Common myeloid progenitor, CD34-positive (primary cell): ENCODE measurements at regions not wholly inside any gene's neighbourhood (a gene's known extent, or its start where the extent isn't known, plus 50 kb on each side); places are given as distances from the start of the nearest gene placed in this dataset.
"Not testable (repeated sequence)": the region's sequence is repeated elsewhere in the genome, so short reads cannot be mapped to it uniquely, and the experiment has no call there.

ENCODE experiments used
- CTCF ChIA-PET: fragments of 350-600 bp; sonication (Branson Sonifier 250); formaldehyde crosslinking; loops from one replicate; lab custom pipeline; 2021; ENCODE audit warnings: antibody characterized with exemption; lab: Charles Lee
- POLR2A ChIA-PET: fragments of 350-600 bp; sonication (Branson Sonifier 250); formaldehyde crosslinking; loops from one replicate; lab custom pipeline; 2021; ENCODE audit warnings: antibody characterized with exemption; lab: Charles Lee
- DNase-seq, 3 donors: peaks; one replicate each; pipeline versions ENCODE4 v3.0.0 to v3.0.0-alpha.2; 2013
- H3K27ac ChIP-seq, 2 experiments: 1 replicate in 1 of 2; 2 replicates in 1 of 2; pipeline ENCODE4 v1.7.0; 2013; ENCODE audit warnings: inconsistent platforms in 2 of 2, low read length in 2 of 2, mild to moderate bottlenecking in 2 of 2, low read depth in 1 of 2, moderate library complexity in 1 of 2; ENCODE audit not compliant: severe bottlenecking in 2 of 2, insufficient read depth in 1 of 2, poor library complexity in 1 of 2
- H3K27me3 ChIP-seq, 5 experiments: replicated peaks in 2 of 5; 1 replicate in 3 of 5; 2 replicates in 2 of 5; pipeline versions ENCODE4 v1.6.1 to v1.7.0; 2013; ENCODE audit warnings: low read length in 4 of 5, mild to moderate bottlenecking in 2 of 5, moderate library complexity in 2 of 5, inconsistent platforms in 1 of 5; ENCODE audit not compliant: insufficient read depth in 5 of 5, control insufficient read depth in 4 of 5
- H3K36me3 ChIP-seq, 4 experiments: 1 replicate in 2 of 4; 2 replicates in 2 of 4; pipeline versions ENCODE4 v1.6.1 to v1.7.0; 2013; ENCODE audit warnings: low read length in 3 of 4, control low read depth in 1 of 4, mild to moderate bottlenecking in 1 of 4; ENCODE audit not compliant: control insufficient read depth in 4 of 4, insufficient read depth in 4 of 4
- H3K4me1 ChIP-seq, 4 experiments: 1 replicate in 3 of 4; 2 replicates in 1 of 4; pipeline versions ENCODE4 v1.6.1 to v1.7.1; 2013; ENCODE audit warnings: low read length in 3 of 4, mild to moderate bottlenecking in 3 of 4, control low read depth in 1 of 4, inconsistent platforms in 1 of 4, moderate library complexity in 1 of 4; ENCODE audit not compliant: control insufficient read depth in 4 of 4, insufficient read depth in 4 of 4; ENCODE audit errors: control extremely low read depth in 1 of 4
- H3K4me3 ChIP-seq, 7 experiments: 1 replicate in 4 of 7; 2 replicates in 3 of 7; pipeline versions ENCODE4 v1.5.1 to v1.7.0; 2013; ENCODE audit warnings: mild to moderate bottlenecking in 7 of 7, low read length in 6 of 7, moderate library complexity in 6 of 7, inconsistent platforms in 2 of 7, low read depth in 2 of 7, control low read depth in 1 of 7; ENCODE audit not compliant: insufficient read depth in 4 of 7, control insufficient read depth in 1 of 7; ENCODE audit errors: extremely low read depth in 1 of 7
- H3K9me3 ChIP-seq, 5 experiments: 1 replicate in 4 of 5; 2 replicates in 1 of 5; pipeline versions ENCODE4 v1.6.1 to v1.7.1; 2013; ENCODE audit warnings: low read length in 4 of 5, mild to moderate bottlenecking in 2 of 5, inconsistent platforms in 1 of 5, low read depth in 1 of 5, moderate library complexity in 1 of 5; ENCODE audit not compliant: control insufficient read depth in 4 of 5, insufficient read depth in 2 of 5; ENCODE audit errors: control extremely low read depth in 1 of 5
- WGBS: methylation state at CpG from one replicate; pipeline ENCODE4 v1.1.5; 2013; ENCODE audit not compliant: insufficient coverage; 5-methylcytosine and 5-hydroxymethylcytosine counted together

DNA sequence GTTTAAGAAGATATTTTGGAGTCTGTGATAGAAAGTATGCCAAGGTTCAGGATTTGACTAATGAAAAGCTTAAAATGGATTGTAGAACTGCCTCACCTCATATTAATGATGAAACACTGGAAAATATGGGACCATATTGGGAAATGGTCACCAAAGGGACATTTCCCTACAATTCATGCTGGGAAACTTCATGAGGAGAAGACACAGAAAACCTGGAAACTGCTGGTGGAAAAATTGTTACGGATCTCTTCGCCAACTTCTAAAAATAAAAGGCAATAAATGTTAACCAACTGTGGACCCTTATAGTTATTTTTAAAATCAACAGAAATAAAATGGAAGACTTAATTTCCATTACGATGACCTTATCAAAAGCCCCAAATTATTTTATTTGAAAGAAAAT, 97.6 kb upstream of the FRMD4B start:
- Histone ChIP-seq H3K4me3 (no peak overlapping the region), H3K27ac (no peak overlapping the region), H3K9me3 (peaks cover 0 to 12% (median 0%) of the 10 kb centered on the region in 5 experiments), H3K27me3 (no peaks in the 10 kb centered on the region), H3K4me1 (no peaks in the 10 kb centered on the region), H3K36me3 (no peaks in the 10 kb centered on the region)
- no CpG with 5 or more reads among the region's 3 CpGs for WGBS
- no peak for DNase-seq
- CTCF ChIA-PET: interaction anchor here (0.8 to 1.1 kb wide), 2 partner anchors 8 to 13 kb away, joined by 3 read pairs; no protein-coding TSS in a partner anchor
- POLR2A ChIA-PET: no interaction called here

DNA sequence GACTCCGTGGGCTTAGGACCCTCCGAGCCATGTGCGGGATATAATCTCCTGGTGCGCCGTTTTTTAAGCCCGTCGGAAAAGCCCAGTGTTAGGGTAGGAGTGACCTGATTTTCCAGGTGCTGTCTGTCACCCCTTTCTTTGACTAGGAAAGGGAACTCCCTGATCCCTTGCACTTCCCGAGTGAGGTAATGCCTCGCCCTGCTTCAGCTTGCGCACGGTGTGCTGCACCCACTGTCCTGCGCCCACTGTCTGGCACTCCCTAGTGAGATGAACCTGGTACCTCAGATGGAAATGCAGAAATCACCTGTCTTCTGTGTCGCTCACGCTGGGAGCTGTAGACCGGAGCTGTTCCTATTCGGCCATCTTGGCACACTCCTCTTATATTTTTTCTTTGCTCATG, 95.1 kb upstream of the FRMD4B start:
- H3K27me3 ChIP-seq, DNase-seq, H3K4me1 ChIP-seq, H3K36me3 ChIP-seq, H3K27ac ChIP-seq, POLR2A ChIA-PET, H3K4me3 ChIP-seq, CTCF ChIA-PET: not testable (repeated sequence)
- 98% methylated on average over 7 of the region's 16 CpGs for WGBS
- H3K9me3 ChIP-seq: peaks cover 0 to 12% (median 0%) of the 10 kb centered on the region in 5 experiments

DNA sequence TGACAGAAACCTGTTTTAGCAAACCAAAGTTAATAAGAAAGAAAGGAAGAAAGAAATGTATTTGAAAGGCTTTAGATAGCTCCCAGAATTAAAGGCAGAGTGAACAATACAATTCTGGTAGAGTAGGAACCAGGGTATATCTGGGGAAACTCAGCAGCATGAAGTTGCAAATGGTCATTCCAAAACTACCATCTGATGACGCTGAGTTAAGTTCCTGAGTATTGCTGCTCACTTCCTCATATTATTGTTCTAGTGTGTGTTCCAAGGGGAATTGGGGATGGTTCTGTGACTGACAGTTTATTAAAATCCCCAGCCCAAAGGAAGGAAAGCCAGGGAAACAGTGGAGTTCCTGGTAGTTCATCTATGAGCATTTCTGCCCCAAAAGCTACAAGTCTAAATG, 88.3 kb upstream of the FRMD4B start:
- Histone ChIP-seq H3K27me3 (no peaks in the 10 kb centered on the region), H3K4me1 (no peaks in the 10 kb centered on the region), H3K9me3 (no peaks in the 10 kb centered on the region), H3K4me3 (no peak overlapping the region), H3K27ac (no peak overlapping the region), H3K36me3 (no peaks in the 10 kb centered on the region)
- DNase-seq: no peak
- WGBS: no CpG with 5 or more reads among the region's 1 CpG
- CTCF ChIA-PET: interaction anchor here (1.4 kb wide), 1 partner anchor 23 kb away, joined by 3 read pairs; no protein-coding TSS in a partner anchor
- POLR2A ChIA-PET: no interaction called here

DNA sequence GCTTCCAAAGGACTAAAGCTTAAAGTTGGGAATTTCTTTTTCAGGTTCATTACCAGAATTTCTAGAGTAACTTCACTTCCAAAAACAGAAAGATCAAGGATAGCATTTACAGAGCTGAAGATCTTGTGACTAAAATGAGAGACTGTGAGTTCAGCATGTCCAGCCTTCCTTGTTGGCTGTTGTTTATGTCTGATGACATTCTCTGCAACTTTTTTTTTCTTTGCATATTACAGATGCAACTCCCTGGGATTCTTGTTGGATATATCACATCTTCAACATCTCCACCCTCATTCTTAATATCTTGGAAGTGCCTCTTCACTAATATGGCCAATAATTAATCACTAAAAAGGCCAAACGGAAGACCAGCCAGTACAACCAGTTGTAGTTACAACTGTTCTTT, 86.2 kb upstream of the FRMD4B start:
- no peaks in the 10 kb centered on the region for H3K9me3 ChIP-seq
- no peak for DNase-seq
- 100% methylated on average over 1 of the region's 1 CpG for WGBS
- no peak overlapping the region for H3K4me3 ChIP-seq
- H3K27me3 ChIP-seq: no peaks in the 10 kb centered on the region
- ChIA-PET CTCF (interaction anchor here (1.0 to 1.1 kb wide), 2 partner anchors 10 to 20 kb away, joined by 3 read pairs; no protein-coding TSS in a partner anchor), POLR2A (no interaction called here)
- no peak overlapping the region for H3K27ac ChIP-seq
- H3K36me3 ChIP-seq: no peaks in the 10 kb centered on the region
- no peaks in the 10 kb centered on the region for H3K4me1 ChIP-seq

DNA sequence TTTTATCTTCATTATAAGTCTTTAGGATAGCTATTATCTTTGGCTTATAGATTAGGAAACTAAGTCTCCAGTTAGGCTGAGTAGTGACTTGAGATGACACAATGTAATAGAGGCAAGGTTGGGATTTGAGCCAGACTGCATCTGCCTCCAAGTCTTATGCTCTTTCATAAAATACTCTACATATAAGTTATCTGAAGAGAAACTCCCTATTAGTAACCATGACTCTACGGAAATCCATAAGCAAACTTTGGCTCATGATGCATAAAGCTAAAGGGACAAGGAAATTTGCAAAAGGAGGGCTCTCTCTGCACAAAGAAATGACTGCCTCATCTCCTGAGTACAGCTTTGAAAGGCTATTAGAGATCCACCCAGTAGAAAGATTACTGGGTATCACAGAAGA, 77.6 kb upstream of the FRMD4B start:
- no peak overlapping the region for H3K4me3 ChIP-seq
- H3K9me3 ChIP-seq: no peaks in the 10 kb centered on the region
- POLR2A ChIA-PET: no interaction called here
- H3K27me3 ChIP-seq: no peaks in the 10 kb centered on the region
- peaks cover 3 to 17% (median 14%) of the 10 kb centered on the region in 4 experiments for H3K4me1 ChIP-seq
- no peak for DNase-seq
- 100% methylated on average over 1 of the region's 1 CpG for WGBS
- CTCF ChIA-PET: interaction anchor here (2.1 kb wide), 1 partner anchor 12 kb away, joined by 6 read pairs; no protein-coding TSS in a partner anchor
- no peaks in the 10 kb centered on the region for H3K36me3 ChIP-seq
- H3K27ac ChIP-seq: no peak overlapping the region

DNA sequence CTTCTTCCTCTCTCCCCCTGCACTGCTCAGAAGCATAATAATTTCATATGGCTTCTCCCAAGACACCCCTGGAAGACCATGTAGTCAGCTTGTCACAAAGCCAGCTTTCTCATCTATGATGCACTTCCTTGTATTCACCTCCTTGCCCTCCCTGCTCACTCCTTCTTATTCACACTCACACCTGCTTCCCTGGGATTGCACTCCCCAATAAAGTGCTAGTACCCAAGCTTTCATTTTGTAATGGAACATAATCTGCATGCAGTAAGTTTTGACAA, 76.9 kb upstream of the FRMD4B start:
- no peak for DNase-seq
- no peaks in the 10 kb centered on the region for H3K27me3 ChIP-seq

DNA sequence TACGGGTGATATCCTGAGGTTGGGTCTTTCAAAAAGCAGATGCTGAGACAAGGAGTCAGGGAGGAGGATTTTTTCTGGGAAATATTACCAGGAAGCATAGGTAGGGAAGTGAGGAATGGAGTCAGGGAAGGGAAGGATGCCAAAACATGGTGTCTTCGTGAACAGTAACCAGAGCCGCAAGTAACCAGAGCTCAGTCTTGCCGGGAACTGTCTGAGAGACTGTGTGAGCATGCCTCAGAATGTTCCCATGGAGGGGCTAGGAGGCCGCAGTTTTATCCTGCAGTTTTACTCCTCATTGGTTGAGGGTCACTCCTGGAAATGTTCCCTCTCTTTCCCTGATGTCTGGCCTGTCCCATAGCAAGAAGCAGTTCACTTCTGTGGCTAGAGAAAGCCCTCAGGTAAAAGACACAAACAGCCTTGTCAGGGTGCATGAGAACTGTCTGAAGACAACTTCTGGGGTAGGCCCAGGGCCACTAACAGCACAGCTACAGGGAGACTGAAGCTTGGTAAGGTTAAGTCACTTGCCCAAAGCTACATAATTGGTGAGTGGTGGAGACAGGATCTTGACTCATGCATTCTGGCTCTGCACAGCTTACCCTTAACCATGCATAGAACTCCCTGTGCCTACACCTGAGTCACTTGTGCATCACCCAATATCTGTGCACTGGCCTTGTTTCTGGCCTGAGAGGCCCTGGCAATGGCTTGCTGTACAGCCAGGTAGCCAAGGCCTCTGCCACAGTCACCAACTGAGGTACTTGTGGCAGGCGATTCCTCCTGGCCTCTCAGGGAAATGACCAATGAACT, 76.3 kb upstream of the FRMD4B start:
- no peaks in the 10 kb centered on the region for H3K36me3 ChIP-seq
- H3K4me1 ChIP-seq: peaks cover 9 to 21% (median 18%) of the 10 kb centered on the region in 4 experiments
- no peak for DNase-seq
- POLR2A ChIA-PET: no interaction called here
- H3K27ac ChIP-seq: no peak overlapping the region
- 99% methylated on average over 6 of the region's 6 CpGs for WGBS
- CTCF ChIA-PET: interaction anchor here (1.0 to 2.1 kb wide), 3 partner anchors 10 to 29 kb away, joined by 3 to 6 read pairs (median 3); no protein-coding TSS in a partner anchor
- no peak overlapping the region for H3K4me3 ChIP-seq
- no peaks in the 10 kb centered on the region for H3K9me3 ChIP-seq
- H3K27me3 ChIP-seq: no peaks in the 10 kb centered on the region

More for the DNA sequence above, 76.9 kb upstream of the FRMD4B start:
- Histone ChIP-seq H3K4me1 (peaks cover 9 to 21% (median 18%) of the 10 kb centered on the region in 4 experiments), H3K9me3 (no peaks in the 10 kb centered on the region), H3K36me3 (no peaks in the 10 kb centered on the region), H3K4me3 (no peak overlapping the region), H3K27ac (no peak overlapping the region)
- POLR2A ChIA-PET: no interaction called here
- CTCF ChIA-PET: interaction anchor here (1.0 to 2.1 kb wide), 3 partner anchors 10 to 28 kb away, joined by 3 to 6 read pairs (median 3); no protein-coding TSS in a partner anchor
